ENCODE measurements at regions not wholly inside any gene's neighbourhood (a gene's known extent, or its start where the extent isn't known, plus 50 kb on each side); places are given as distances from the start of the nearest gene placed in this dataset.
A peak's percentile ranks its signal among the peaks of the same experiment; 100 is the strongest.
"Not testable (repeated sequence)": the region's sequence is repeated elsewhere in the genome, so short reads cannot be mapped to it uniquely, and the experiment has no call there.

GRCh38 chr1:161454865-161455707 lies 50.2 kb upstream of the FCGR2A start:
- H3K36me3 Mint-ChIP-seq (ENCODE audit: low read depth); H3K27ac Mint-ChIP-seq; H3K4me1 Mint-ChIP-seq; H3K9me3 Mint-ChIP-seq; DNase-seq; H3K27me3 Mint-ChIP-seq; H3K4me3 Mint-ChIP-seq: not testable (repeated sequence)
- ATAC-seq: peak; percentile 31

GRCh38 chr1:161453950-161454864 lies 51.0 kb upstream of the FCGR2A start:
- peak; percentile 38 for DNase-seq
- H3K27me3 Mint-ChIP-seq; H3K4me3 Mint-ChIP-seq; H3K27ac Mint-ChIP-seq; H3K4me1 Mint-ChIP-seq; H3K36me3 Mint-ChIP-seq (ENCODE audit: low read depth); H3K9me3 Mint-ChIP-seq: not testable (repeated sequence)
- ATAC-seq: peak; percentile 80

- not testable (repeated sequence) for DNase-seq; H3K9me3 Mint-ChIP-seq; H3K27me3 Mint-ChIP-seq; H3K27ac Mint-ChIP-seq; H3K36me3 Mint-ChIP-seq (ENCODE audit: low read depth); H3K4me3 Mint-ChIP-seq; H3K4me1 Mint-ChIP-seq; ATAC-seq
Measured at GRCh38 chr1:161451698-161452348, 53.4 kb upstream of the FCGR2A start.

DNA sequence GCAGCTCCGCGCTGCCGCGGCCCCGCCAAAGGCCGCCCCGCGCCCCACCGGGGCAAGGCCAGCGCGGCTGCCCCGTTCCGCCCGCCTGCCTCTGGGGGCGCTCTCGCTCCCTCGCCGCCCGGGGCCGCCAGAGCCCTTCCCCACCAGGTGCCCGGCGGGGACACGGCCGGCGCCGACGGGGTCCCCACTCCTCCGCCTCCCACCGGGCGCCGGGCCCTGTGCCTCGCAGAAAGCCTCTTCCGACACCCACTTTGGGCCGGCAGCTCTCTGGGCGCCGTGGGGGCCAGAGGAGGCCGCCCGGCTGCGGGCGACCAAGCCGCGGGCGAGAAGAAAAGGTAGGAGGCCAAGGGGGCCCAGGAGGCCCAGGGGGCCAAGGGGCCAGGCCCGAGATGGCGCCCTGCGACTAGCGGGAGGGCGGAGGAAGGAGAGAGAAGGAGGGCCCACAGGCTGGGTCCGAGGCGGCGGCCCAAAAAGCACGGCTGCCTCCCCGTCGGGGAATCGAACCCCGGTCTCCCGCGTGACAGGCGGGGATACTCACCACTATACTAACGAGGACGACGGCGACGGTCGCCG lies 57.4 kb upstream of the FCGR2A start:
- not testable (repeated sequence) for H3K36me3 Mint-ChIP-seq (ENCODE audit: low read depth); H3K4me3 Mint-ChIP-seq; H3K9me3 Mint-ChIP-seq; H3K27ac Mint-ChIP-seq; H3K4me1 Mint-ChIP-seq; H3K27me3 Mint-ChIP-seq; DNase-seq
- peak; percentile 42 for ATAC-seq

GRCh38 chr1:161447040-161447759 lies 58.1 kb upstream of the FCGR2A start:
- not testable (repeated sequence) for H3K9me3 Mint-ChIP-seq; H3K27ac Mint-ChIP-seq; H3K4me1 Mint-ChIP-seq; H3K4me3 Mint-ChIP-seq; DNase-seq; H3K36me3 Mint-ChIP-seq (ENCODE audit: low read depth); H3K27me3 Mint-ChIP-seq
- ATAC-seq: peak; percentile 32

- DNase-seq: not testable (repeated sequence)
Measured at GRCh38 chr1:161444725-161445124, 60.5 kb upstream of the FCGR2A start.

DNA sequence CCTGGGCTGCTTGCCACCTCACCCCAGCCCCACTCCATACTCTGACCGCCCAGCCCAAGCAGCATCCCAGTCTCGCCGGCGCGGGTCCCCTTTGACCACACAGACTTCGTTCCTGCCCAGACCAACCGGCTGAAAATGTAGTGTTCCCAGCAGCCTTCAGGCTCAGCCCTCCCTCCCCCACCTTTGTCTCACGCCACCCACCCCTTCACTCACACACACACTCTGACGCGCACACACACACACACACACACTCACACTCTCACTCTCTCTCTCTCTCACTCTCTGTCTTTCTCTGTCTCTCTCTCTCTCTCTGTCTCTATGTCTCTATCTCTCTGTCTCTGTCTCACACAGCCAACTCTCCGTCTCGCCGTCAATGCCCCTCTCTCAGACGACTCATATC lies 61.0 kb upstream of the FCGR2A start:
- H3K36me3 Mint-ChIP-seq (ENCODE audit: low read depth); ATAC-seq; H3K27ac Mint-ChIP-seq; H3K9me3 Mint-ChIP-seq; H3K4me3 Mint-ChIP-seq; DNase-seq: not testable (repeated sequence)
- Mint-ChIP-seq H3K4me1 (peaks cover 12% of the 10 kb centered on the region), H3K27me3 (peaks cover 19% of the 10 kb centered on the region)

More at GRCh38 chr1:161444725-161445124, 60.5 kb upstream of the FCGR2A start:
- not testable (repeated sequence) for H3K4me3 Mint-ChIP-seq; H3K36me3 Mint-ChIP-seq (ENCODE audit: low read depth); H3K9me3 Mint-ChIP-seq; ATAC-seq; H3K4me1 Mint-ChIP-seq; H3K27ac Mint-ChIP-seq
- peaks cover 14% of the 10 kb centered on the region for H3K27me3 Mint-ChIP-seq

DNA sequence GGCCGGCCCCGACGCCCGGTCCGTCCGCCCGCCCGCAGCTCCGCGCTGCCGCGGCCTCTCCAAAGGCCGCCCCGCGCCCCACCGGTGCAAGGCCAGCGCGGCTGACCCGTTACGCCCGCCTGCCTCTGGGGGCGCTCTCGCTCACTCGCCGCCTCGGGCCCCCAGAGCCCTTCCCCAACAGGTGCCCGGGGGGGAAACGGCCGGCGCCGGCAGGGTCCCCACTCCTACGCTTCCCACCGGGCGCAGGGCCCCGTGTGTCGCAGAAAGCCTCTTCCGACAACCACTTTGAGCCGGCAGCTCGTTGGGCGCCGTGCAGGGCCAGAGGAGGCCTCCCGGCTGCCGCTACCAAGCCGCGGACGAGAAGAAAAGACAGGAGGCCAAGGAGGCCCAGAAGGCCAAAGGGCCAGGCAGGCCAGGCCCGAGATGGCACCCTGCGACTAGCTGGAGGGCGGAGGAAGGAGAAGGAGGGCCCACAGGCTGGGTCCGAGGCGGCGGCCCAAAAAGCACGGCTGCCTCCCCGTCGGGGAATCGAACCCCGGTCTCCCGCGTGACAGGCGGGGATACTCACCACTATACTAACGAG lies 64.9 kb upstream of the FCGR2A start:
- peaks cover 43% of the 10 kb centered on the region for H3K27me3 Mint-ChIP-seq

DNA sequence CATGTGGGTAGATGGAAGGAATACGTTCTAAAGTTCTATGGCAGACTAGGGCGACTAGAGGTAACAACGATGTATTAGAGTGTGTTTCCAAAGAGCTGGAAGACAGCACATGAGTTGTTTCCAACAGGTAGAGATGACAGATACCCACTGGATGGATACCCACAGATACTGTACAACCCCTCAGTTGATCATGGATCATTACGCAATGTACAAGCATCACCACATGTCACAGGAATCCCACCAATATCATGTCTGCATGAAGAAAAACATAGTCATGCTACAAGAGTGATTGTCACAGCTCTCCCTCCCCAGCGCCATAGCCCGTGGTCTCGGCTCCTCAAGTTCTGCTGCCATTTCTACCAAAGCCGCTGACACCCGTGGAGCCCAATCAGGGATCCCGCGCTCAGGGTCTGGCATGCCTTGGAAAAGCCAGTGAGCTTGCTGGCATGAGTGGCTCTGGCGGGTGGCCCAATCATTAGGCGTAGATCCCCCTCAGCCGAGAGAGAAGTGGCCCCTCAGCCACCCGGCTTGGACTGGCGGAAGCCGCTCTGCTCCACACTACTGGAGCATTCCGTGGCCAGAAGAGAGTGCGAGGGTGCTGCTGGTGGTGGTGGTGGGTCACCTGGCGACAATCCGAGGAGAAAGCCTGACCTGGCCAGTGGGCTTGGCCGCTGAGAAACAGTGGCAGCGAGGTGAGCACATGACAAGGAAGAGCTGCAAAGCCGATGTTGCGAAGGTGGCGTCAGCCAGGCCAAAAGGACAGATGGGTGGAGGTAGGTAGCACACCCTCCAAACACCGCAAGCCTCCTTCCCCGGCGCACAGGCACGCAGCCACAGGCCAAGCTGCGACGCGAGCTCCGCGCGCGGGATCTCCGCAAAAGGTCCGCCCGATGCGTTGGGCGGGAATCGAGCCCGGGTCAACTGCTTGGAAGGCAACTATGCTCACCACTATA lies 65.7 kb upstream of the FCGR2A start:
- Mint-ChIP-seq H3K27ac (peak overlapping the region; percentile 52), H3K4me1 (peaks cover 17% of the 10 kb centered on the region), H3K4me3 (peak overlapping the region; percentile 68), H3K27me3 (peaks cover 43% of the 10 kb centered on the region), H3K9me3 (no peaks in the 10 kb centered on the region), H3K36me3 (ENCODE audit: low read depth) (peaks cover 5% of the 10 kb centered on the region)
- ATAC-seq (no peak), DNase-seq (peak; percentile 71)

More for the DNA sequence above, 64.9 kb upstream of the FCGR2A start:
- Mint-ChIP-seq H3K4me3 (peak overlapping the region; percentile 84), H3K27ac (peak overlapping the region; percentile 91), H3K36me3 (ENCODE audit: low read depth) (peaks cover 5% of the 10 kb centered on the region), H3K4me1 (peaks cover 17% of the 10 kb centered on the region), H3K9me3 (no peaks in the 10 kb centered on the region)
- peak; percentile 75 for DNase-seq
- ATAC-seq: peak; percentile 57

DNA sequence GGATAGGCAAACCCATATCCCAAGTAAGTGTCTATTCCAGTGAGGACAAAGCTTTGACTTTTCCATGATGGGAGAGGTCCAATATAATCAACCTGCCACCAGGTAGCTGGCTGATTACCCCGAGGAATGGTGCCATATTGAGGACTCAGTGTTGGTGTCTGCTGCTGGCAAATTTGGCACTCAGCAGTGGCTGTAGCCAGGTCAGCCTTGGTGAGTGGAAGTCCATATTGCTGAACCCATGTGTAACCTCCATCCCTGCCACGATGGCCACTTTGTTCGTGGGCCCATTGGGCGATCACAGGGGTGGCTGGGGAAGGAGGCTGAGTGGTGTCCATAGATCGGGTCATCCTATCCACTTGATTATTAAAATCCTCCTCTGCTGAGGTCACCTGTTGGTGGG lies 65.5 kb upstream of the CFAP126 start:
- not testable (repeated sequence) for H3K4me1 Mint-ChIP-seq, ATAC-seq
- H3K27me3 Mint-ChIP-seq: peaks cover 54% of the 10 kb centered on the region

GRCh38 chr1:161432091-161432490 lies 64.4 kb upstream of the CFAP126 start:
- DNase-seq (no peak), ATAC-seq (no peak)
- H3K27me3 Mint-ChIP-seq: peaks cover 51% of the 10 kb centered on the region
- H3K4me1 Mint-ChIP-seq: peaks cover 8% of the 10 kb centered on the region
- no peak overlapping the region for H3K4me3 Mint-ChIP-seq
- H3K9me3 Mint-ChIP-seq: no peaks in the 10 kb centered on the region
- H3K36me3 Mint-ChIP-seq (ENCODE audit: low read depth): no peaks in the 10 kb centered on the region
- H3K27ac Mint-ChIP-seq: no peak overlapping the region

More for the DNA sequence above, 65.5 kb upstream of the CFAP126 start:
- H3K4me3 Mint-ChIP-seq; H3K36me3 Mint-ChIP-seq (ENCODE audit: low read depth); H3K27ac Mint-ChIP-seq; DNase-seq; H3K9me3 Mint-ChIP-seq: not testable (repeated sequence)

GRCh38 chr1:161427733-161428516 lies 60.2 kb upstream of the CFAP126 start:
- Mint-ChIP-seq H3K9me3 (no peaks in the 10 kb centered on the region), H3K27me3 (peaks cover 44% of the 10 kb centered on the region), H3K36me3 (ENCODE audit: low read depth) (no peaks in the 10 kb centered on the region), H3K4me1 (peaks cover 10% of the 10 kb centered on the region), H3K27ac (peak overlapping the region; percentile 85), H3K4me3 (peak overlapping the region; percentile 60)
- peak; percentile 59 for DNase-seq
- ATAC-seq: peak; percentile 61
